SK-N-MC (cell line): ENCODE measurements at regions not wholly inside any gene's neighbourhood (a gene's known extent, or its start where the extent isn't known, plus 50 kb on each side); places are given as distances from the start of the nearest gene placed in this dataset.

Experiments used
- EZH2 ChIP-seq: fragments of 200-600 bp; sonication (generic); IDR thresholded peaks from one replicate; pipeline ENCODE4 v1.6.1; 2017; ENCODE audit warnings: antibody characterized with exemption
- POLR2AphosphoS5 ChIP-seq: IDR thresholded peaks from 2 replicates; pipeline ENCODE4 v1.6.1; 2012; ENCODE audit warnings: mild to moderate bottlenecking, low read depth, low read length, borderline replicate concordance

GRCh38 chr7:42639930-42640329, 271.9 kb downstream of the C7orf25 start:
- TF ChIP-seq EZH2 (no peak), POLR2AphosphoS5 (no peak)
